ENCODE measurements at regions not wholly inside any gene's neighbourhood (a gene's known extent, or its start where the extent isn't known, plus 50 kb on each side); places are given as distances from the start of the nearest gene placed in this dataset.

DNA sequence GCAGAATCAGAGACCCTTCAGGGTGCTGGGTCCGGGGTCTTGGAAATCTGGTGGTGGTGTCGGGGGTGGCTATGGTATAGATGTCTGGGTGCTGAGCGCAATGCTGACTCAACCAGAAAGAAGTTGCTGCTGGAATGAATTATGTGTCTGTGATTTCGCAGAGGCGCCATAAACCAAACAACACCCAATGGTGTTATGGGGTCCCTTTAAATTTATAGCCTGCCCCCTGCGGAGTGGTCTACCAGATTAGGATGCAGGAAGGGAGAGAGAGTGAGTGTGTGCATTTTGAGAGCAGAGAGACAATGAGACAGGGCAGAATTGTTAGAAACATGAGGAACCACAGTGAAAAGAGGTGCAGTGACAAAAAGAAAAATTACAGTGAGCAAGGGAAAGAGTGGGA, 100.7 kb upstream of the CDH11 start:
- TF ChIP-seq, protein P1, sequence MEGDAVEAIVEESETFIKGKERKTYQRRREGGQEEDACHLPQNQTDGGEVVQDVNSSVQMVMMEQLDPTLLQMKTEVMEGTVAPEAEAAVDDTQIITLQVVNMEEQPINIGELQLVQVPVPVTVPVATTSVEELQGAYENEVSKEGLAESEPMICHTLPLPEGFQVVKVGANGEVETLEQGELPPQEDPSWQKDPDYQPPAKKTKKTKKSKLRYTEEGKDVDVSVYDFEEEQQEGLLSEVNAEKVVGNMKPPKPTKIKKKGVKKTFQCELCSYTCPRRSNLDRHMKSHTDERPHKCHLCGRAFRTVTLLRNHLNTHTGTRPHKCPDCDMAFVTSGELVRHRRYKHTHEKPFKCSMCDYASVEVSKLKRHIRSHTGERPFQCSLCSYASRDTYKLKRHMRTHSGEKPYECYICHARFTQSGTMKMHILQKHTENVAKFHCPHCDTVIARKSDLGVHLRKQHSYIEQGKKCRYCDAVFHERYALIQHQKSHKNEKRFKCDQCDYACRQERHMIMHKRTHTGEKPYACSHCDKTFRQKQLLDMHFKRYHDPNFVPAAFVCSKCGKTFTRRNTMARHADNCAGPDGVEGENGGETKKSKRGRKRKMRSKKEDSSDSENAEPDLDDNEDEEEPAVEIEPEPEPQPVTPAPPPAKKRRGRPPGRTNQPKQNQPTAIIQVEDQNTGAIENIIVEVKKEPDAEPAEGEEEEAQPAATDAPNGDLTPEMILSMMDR (IDR thresholded peaks at IDR 0.05) = no peak
- no peak for TF ChIP-seq POLR2A (IDR thresholded peaks at IDR 0.05)
